Parathyroid adenoma (tissue), 2 donors: ENCODE measurements at regions not wholly inside any gene's neighbourhood (a gene's known extent, or its start where the extent isn't known, plus 50 kb on each side); places are given as distances from the start of the nearest gene placed in this dataset.

Source experiments
- H2AFZ ChIP-seq: fragments of 300-600 bp; sonication (generic); one replicate; pipeline ENCODE4 v1.7.0; 2017; ENCODE audit warnings: antibody characterized with exemption, mild to moderate bottlenecking
- H3K27ac ChIP-seq: fragments of 300-600 bp; sonication (generic); one replicate; pipeline ENCODE4 v1.7.0; 2017
- H3K27me3 ChIP-seq: fragments of 300-600 bp; sonication (generic); one replicate; pipeline ENCODE4 v1.7.0; 2017; ENCODE audit warnings: low read length; ENCODE audit not compliant: control insufficient read depth, insufficient read depth
- H3K36me3 ChIP-seq: fragments of 300-600 bp; sonication (generic); one replicate; pipeline ENCODE4 v1.7.0; 2017; ENCODE audit warnings: low read length; ENCODE audit not compliant: control insufficient read depth, insufficient read depth
- H3K4me1 ChIP-seq: fragments of 300-600 bp; sonication (generic); one replicate; pipeline ENCODE4 v1.7.0; 2017; ENCODE audit warnings: control low read depth
- H3K4me2 ChIP-seq: fragments of 300-600 bp; sonication (generic); one replicate; pipeline ENCODE4 v1.7.0; 2017; ENCODE audit warnings: low read length
- H3K4me3 ChIP-seq: fragments of 300-600 bp; sonication (generic); one replicate; pipeline ENCODE4 v1.7.0; 2017; ENCODE audit warnings: low read depth, low read length
- H3K79me2 ChIP-seq: fragments of 300-600 bp; sonication (generic); one replicate; pipeline ENCODE4 v1.7.0; 2017; ENCODE audit warnings: control low read depth
- H3K9ac ChIP-seq: fragments of 300-600 bp; sonication (generic); one replicate; pipeline ENCODE4 v1.7.0; 2017; ENCODE audit warnings: mild to moderate bottlenecking
- H3K9me3 ChIP-seq: fragments of 300-600 bp; sonication (generic); one replicate; pipeline ENCODE4 v1.7.0; 2017; ENCODE audit warnings: low read length; ENCODE audit not compliant: control insufficient read depth
- CTCF ChIP-seq: fragments of 300-600 bp; sonication (generic); IDR thresholded peaks from one replicate; pipeline ENCODE4 v1.7.0; 2017; ENCODE audit warnings: antibody characterized with exemption, mild to moderate bottlenecking
- donor health status: primary hyperparathyroidism.

- TF ChIP-seq CTCF = no peak
- no peaks in the 10 kb centered on the region for H3K36me3 ChIP-seq
- no peak overlapping the region for H3K27ac ChIP-seq
- H3K4me2 ChIP-seq = no peak overlapping the region
- no peak overlapping the region for H3K4me3 ChIP-seq
- no peak overlapping the region for H3K9ac ChIP-seq
- H3K9me3 ChIP-seq = no peaks in the 10 kb centered on the region
- no peaks in the 10 kb centered on the region for H3K79me2 ChIP-seq
- H3K4me1 ChIP-seq = no peaks in the 10 kb centered on the region
- H3K27me3 ChIP-seq = no peaks in the 10 kb centered on the region
- H2AFZ ChIP-seq = no peak overlapping the region
Measured at GRCh38 chr9:16174915-16175314, 622.1 kb downstream of the CCDC171 start.

- Histone ChIP-seq H3K9ac (no peak overlapping the region), H3K4me3 (no peak overlapping the region), H3K9me3 (no peaks in the 10 kb centered on the region), H3K27ac (no peak overlapping the region), H3K27me3 (no peaks in the 10 kb centered on the region), H3K4me1 (no peaks in the 10 kb centered on the region), H2AFZ (no peak overlapping the region), H3K4me2 (no peak overlapping the region), H3K36me3 (no peaks in the 10 kb centered on the region), H3K79me2 (no peaks in the 10 kb centered on the region)
- TF ChIP-seq CTCF = no peak
Measured at GRCh38 chr9:16175461-16175860, 622.6 kb downstream of the CCDC171 start.

GRCh38 chr9:16178294-16178693 lies 625.5 kb downstream of the CCDC171 start:
- H3K4me2 ChIP-seq = no peak overlapping the region
- H3K27me3 ChIP-seq = no peaks in the 10 kb centered on the region
- H3K27ac ChIP-seq = no peak overlapping the region
- TF ChIP-seq CTCF = no peak
- no peaks in the 10 kb centered on the region for H3K36me3 ChIP-seq
- H3K79me2 ChIP-seq = no peaks in the 10 kb centered on the region
- no peak overlapping the region for H2AFZ ChIP-seq
- H3K4me3 ChIP-seq = no peak overlapping the region
- H3K9ac ChIP-seq = no peak overlapping the region
- H3K4me1 ChIP-seq = no peaks in the 10 kb centered on the region
- no peaks in the 10 kb centered on the region for H3K9me3 ChIP-seq

- H3K4me2 ChIP-seq = no peak overlapping the region
- no peak overlapping the region for H3K9ac ChIP-seq
- H3K79me2 ChIP-seq = no peaks in the 10 kb centered on the region
- TF ChIP-seq CTCF = no peak
- H3K36me3 ChIP-seq = no peaks in the 10 kb centered on the region
- H2AFZ ChIP-seq = no peak overlapping the region
- H3K27me3 ChIP-seq = no peaks in the 10 kb centered on the region
- H3K4me3 ChIP-seq = no peak overlapping the region
- no peaks in the 10 kb centered on the region for H3K9me3 ChIP-seq
- H3K4me1 ChIP-seq = no peaks in the 10 kb centered on the region
- H3K27ac ChIP-seq = no peak overlapping the region
Measured at GRCh38 chr9:16179566-16179965, 626.7 kb downstream of the CCDC171 start.

- no peaks in the 10 kb centered on the region for H3K4me1 ChIP-seq
- TF ChIP-seq CTCF = no peak
- no peaks in the 10 kb centered on the region for H3K36me3 ChIP-seq
- H3K4me3 ChIP-seq = no peak overlapping the region
- no peaks in the 10 kb centered on the region for H3K27me3 ChIP-seq
- H3K79me2 ChIP-seq = no peaks in the 10 kb centered on the region
- H3K27ac ChIP-seq = no peak overlapping the region
- H3K9me3 ChIP-seq = no peaks in the 10 kb centered on the region
- H3K9ac ChIP-seq = no peak overlapping the region
- no peak overlapping the region for H3K4me2 ChIP-seq
- H2AFZ ChIP-seq = no peak overlapping the region
Measured at GRCh38 chr9:16180091-16180490, 627.2 kb downstream of the CCDC171 start.
